CD4-positive, alpha-beta T cell treated with Interleukin-10 for 1 hour (primary cell): ENCODE measurements at regions not wholly inside any gene's neighbourhood (a gene's known extent, or its start where the extent isn't known, plus 50 kb on each side); places are given as distances from the start of the nearest gene placed in this dataset.
"Not testable (repeated sequence)": the region's sequence is repeated elsewhere in the genome, so short reads cannot be mapped to it uniquely, and the experiment has no call there.

Experiments used
- DNase-seq: peaks from one replicate; pipeline ENCODE4 v3.0.0-alpha.2; 2020

GRCh38 chr6:14585689-14586088 lies 468.1 kb downstream of the CD83 start:
- DNase-seq, result no peak

DNA sequence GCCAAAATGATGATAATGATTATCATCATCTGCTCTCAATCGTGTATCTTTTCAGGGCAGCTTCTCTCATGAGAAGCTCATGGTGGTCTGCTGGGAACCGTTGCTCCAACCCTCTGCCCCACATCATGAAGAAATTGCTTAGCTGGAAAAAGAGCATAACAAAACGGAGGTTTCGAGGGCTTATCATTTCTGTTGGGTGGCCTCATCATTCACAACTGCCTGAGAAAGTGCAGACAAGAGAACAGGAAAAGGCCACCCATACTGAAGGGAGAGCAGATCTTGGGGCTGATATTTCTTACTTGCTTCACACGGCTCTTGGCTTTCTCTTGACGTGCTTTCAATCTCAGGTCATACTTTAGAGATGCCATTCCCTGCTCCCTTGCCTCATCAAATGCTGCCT lies 471.6 kb downstream of the CD83 start:
- DNase-seq, result no peak

DNA sequence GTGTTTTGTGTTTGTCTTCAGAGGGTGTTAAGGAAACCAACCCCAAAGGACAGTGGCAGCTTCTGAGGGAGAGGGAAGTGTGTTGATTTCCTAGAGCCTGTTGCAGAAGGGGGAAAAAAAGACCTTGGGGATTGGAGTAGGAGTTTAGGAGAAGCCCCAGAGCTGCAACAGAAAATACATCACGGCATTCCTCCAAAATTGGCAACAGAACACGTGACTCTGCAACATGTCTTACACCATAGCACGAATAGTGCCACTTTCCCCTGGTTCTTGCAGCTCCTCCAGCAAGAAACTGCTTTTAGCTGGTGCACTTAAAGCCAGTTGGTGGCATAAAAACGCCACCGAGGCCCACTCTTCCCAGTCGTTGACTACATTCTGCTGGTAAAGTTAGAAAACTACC lies 473.0 kb downstream of the CD83 start:
- no peak for DNase-seq

GRCh38 chr6:14591998-14592397 lies 474.4 kb downstream of the CD83 start:
- DNase-seq, result no peak

DNA sequence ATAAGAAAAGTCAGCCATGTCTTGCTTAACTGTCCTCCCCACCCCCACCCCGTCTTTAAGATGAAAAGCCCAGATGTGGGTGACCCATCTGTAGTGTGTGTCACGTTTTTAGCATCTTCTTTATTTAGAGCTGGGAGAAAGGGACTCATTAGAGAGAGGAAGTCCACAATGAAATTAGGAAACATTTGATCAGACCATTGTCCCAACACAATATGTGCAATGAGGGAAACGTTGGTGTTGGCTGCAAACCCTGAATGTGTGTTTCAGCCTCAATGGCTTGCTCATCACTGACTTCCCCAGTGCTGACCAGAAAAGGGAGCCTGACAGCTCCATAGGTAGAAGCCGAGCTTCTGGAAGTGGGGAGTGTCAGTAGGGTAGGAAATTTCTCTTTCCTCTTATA lies 475.7 kb downstream of the CD83 start:
- no peak for DNase-seq

DNA sequence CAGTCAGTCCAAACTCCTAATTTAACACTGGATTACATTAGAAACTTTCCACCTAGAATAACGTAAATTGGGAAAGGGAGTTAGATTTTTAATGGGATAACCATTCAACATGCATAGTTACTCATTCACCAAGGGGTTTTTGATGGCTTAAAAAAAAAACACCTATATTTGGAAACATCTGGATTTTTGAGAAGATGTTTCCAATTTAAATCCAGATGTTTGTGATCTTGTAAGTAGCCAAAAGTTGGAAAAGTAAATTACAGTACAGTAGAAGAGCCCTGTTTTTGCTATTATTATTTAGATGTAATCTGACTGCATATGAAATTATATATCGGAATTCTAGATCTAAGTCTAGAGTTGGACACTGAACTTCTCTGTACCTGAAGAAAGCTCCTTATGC lies 478.2 kb downstream of the CD83 start:
- DNase-seq, result no peak

DNA sequence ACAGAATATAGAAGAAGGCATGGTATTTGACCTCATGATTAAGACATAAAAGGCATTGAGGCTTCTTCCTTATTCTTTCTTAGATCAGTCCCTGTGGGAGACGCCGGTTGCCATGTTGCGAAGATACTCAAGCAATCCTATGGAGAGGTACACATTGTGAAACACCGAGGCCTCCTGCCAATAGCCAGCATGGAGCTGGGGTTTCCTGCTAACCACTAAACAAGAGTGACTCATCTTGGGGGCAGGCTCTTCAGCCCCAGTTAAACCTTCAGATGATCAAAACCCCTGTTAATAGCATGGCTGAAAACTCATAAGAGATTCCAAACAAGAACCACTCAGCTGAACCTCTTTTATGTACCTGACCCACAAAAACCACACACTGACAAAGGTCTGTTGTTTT lies 478.8 kb downstream of the CD83 start:
- no peak for DNase-seq

DNA sequence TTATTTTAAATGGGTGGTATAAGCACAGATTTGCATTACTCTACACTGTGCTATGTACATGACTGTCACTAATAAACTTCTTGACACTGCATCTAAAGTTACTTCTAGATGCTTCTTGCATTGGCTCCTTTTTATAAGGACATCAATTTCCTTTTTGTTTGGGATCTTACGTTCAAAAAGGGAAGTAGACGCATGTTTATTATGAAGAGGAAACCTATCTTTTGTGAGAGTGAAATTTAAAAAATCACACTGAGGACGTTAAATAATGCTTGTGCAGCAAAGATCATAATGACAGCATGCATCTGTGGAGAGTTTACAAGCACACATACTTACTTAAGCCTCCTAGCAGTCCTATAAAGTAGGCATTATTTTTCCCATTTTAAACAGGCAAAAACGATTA lies 479.5 kb downstream of the CD83 start:
- DNase-seq, result no peak

GRCh38 chr6:14598017-14598864 lies 480.7 kb downstream of the CD83 start:
- no peak for DNase-seq

GRCh38 chr6:14600306-14600705 lies 482.7 kb downstream of the CD83 start:
- not testable (repeated sequence) for DNase-seq

- no peak for DNase-seq
Measured at GRCh38 chr6:14601490-14601889, 483.9 kb downstream of the CD83 start.

DNA sequence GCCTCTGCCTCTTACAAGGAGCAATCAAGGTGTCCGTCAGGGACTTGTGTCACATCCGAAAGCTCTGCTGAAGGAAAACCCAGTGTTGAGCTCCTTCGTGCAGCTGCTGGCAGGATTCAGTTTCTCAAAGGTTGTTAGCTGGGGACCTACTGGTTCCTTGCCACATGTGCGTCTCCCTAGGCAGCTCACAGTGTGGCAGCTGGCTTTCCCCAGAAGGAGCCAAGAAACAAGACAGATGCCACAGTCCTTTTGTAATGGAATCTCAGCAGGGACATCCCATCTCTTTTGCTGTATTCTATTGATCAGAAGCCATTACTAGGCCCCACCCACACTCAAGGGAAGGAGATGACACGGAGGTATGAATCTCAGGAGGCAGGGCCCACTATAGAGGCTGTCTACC lies 488.8 kb downstream of the CD83 start:
- no peak for DNase-seq

DNA sequence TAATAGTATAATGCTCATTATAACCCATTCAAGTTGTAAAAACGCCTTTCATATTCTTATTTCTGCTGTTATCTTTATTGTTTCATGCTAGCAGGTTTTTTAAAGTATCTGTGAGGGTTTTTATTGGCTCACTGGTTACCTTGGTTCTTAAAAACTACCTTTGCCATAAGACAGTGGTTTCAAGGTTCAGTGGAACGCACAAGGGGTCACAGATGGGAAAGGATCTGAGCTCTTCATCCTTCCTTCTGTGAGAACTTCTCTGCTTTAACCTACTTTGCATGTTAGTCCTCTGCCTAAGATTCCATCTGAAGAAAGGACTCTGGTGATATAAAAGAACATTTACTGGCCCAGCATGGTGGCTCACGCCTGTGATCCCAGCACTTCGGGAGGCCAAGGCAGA lies 492.6 kb downstream of the CD83 start:
- no peak for DNase-seq

DNA sequence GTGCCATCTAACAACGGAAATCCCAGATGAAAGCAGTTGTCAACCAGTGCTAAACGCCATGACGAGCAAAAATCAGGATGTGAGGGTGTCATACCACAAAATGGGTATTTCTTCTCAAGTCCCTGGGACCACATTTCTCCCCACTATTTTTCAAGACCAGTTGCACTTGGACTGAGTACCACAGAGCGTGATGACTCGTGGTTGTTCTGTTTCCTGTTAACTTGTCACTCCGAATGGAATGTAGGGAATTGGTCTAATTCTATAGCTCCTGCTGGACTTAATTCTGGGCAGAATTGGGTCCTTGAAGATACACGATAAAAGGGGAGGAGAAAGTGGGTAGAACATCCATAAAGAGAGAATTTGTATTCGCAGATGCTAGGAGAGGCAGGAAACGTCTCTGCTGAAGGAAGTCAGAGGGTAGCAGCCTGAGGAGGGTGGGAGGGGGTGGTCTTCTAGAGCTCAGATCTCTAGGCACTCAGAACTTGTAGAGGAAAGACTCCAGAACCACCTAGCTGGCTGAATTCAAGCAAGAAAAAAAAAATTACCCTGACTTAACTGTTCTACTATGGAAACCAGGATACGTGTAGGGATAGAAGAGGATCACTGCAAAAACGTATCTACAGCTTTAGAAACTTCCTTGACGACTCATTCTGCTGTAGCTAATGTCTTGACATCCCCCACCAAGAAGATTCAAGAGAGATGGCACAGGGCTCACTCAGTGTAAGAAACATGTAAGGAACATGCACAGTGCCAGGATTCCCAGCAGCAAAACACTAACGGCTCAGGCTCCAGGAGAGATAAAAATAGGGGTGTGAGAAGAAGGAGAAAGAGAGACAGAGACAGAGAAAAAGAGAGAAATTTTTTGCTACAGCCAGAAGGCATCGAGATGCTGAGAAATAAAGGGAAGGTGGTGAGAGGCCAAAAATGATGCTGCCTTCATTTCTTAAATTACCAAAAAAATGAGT lies 494.7 kb downstream of the CD83 start:
- DNase-seq, result no peak

DNA sequence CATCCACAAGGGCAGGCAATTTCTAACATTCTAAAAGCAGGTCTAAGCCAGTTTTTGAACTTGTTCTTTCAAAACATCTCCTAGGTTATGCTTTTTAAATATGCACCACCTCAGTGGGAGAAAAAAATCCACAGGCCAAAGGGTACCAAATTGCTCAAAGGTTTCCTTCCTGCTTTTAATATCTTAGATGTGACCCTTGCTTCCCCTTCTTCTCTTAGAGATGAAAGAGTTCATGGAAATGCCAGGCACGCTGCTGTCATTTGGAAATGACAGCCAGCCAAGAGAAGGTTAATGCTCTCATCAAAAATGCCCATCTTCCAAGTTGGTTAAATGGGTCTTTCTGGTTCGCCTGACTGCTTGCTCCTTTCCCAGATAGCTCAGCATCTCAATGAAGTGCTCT lies 497.1 kb downstream of the CD83 start:
- no peak for DNase-seq

- no peak for DNase-seq
Measured at GRCh38 chr6:14616656-14617055, 499.1 kb downstream of the CD83 start.

GRCh38 chr6:14618759-14619418 lies 501.3 kb downstream of the CD83 start:
- DNase-seq, result no peak

GRCh38 chr6:14619419-14619781 lies 501.8 kb downstream of the CD83 start:
- DNase-seq, result no peak

DNA sequence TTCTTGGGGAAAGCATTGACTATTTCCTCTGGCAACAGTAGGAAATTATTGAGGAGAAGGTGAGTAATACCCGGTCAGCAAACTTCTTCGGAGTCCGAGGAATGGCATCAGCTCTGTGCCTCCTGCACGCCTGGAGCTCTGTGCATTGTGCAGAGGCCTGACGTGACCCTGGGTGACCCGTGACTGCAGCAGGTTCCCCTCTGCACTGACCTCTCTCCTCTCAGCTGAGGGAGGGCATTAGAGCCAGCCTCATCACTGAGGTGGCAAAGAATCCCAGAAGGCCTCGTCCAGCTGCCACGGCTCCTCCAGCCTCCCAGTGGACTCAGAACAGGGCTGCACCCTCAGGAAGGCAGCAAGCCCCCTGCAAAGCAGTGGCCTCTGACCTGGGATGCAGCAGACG lies 502.9 kb downstream of the CD83 start:
- no peak for DNase-seq

GRCh38 chr6:14621518-14621917 lies 503.9 kb downstream of the CD83 start:
- no peak for DNase-seq

GRCh38 chr6:14622085-14622484 lies 504.5 kb downstream of the CD83 start:
- DNase-seq, result no peak

- DNase-seq, result no peak
Measured at GRCh38 chr6:14622909-14623505, 505.4 kb downstream of the CD83 start.
